ENCODE measurements at regions not wholly inside any gene's neighbourhood (a gene's known extent, or its start where the extent isn't known, plus 50 kb on each side); places are given as distances from the start of the nearest gene placed in this dataset.

DNA sequence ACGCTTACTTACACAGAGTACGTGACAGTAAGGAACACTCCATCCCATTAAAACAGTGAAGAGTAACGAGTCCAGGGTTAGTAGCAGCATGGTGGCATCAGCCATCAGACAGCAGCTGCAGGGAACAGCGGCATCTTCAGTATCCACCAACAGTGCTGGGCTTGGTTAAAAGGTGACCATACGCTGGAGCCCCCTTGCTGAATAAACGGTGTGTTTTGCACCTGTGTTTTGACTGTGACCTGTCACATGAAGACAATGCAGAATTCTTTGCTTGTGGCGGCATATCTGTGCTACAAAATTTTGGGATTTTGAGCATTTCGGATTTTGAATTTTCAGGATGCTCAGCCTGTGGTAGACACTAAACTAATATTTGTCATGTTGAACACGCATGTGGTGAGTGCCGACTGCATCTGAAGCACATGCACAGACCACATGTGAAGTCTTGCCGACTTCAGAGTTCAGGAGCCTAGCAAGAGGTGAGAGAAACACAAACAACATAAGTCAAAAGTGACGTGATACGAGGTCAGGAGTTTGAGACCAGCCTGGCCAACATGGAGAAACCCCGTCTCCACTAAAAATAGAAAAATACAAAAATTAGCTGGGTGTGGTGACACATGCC lies 69.3 kb upstream of the FRMD1 start:
- no peak overlapping the region for H2AK5ac ChIP-seq (ENCODE audit: low read depth, low read length)
- no peaks in the 10 kb centered on the region for H3K9me1 ChIP-seq (ENCODE audit: insufficient read depth, low read length)
- no peak overlapping the region for H3K4me2 ChIP-seq (ENCODE audit: low read depth, low read length)
- 67% methylated on average over 8 of the region's 14 CpGs; no CpG with 5 or more reads in 1 of the 2 experiments for WGBS, 2 experiments (ENCODE audit: extremely low coverage in 2 of 2, insufficient read length in 1 of 2)
- H3K27me3 ChIP-seq (ENCODE audit: control insufficient read depth, insufficient read depth, low read length), result peaks cover 6% of the 10 kb centered on the region; the same call in 1 of the 2 replicates
- H3K36me3 ChIP-seq (ENCODE audit: control insufficient read depth, insufficient read depth, low read length), result no peaks in the 10 kb centered on the region
- H4K8ac ChIP-seq (ENCODE audit: low read depth in 2 of 2, low read length in 2 of 2), result no peak overlapping the region
- TF ChIP-seq, protein P1, sequence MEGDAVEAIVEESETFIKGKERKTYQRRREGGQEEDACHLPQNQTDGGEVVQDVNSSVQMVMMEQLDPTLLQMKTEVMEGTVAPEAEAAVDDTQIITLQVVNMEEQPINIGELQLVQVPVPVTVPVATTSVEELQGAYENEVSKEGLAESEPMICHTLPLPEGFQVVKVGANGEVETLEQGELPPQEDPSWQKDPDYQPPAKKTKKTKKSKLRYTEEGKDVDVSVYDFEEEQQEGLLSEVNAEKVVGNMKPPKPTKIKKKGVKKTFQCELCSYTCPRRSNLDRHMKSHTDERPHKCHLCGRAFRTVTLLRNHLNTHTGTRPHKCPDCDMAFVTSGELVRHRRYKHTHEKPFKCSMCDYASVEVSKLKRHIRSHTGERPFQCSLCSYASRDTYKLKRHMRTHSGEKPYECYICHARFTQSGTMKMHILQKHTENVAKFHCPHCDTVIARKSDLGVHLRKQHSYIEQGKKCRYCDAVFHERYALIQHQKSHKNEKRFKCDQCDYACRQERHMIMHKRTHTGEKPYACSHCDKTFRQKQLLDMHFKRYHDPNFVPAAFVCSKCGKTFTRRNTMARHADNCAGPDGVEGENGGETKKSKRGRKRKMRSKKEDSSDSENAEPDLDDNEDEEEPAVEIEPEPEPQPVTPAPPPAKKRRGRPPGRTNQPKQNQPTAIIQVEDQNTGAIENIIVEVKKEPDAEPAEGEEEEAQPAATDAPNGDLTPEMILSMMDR (conservative IDR thresholded peaks at IDR 0.05; ENCODE audit: low read depth, low read length), result no peak
- TF ChIP-seq MAZ (IDR thresholded peaks at IDR 0.05; ENCODE audit: borderline replicate concordance, low read depth, low read length), result no peak
- TF ChIP-seq, protein P2, sequence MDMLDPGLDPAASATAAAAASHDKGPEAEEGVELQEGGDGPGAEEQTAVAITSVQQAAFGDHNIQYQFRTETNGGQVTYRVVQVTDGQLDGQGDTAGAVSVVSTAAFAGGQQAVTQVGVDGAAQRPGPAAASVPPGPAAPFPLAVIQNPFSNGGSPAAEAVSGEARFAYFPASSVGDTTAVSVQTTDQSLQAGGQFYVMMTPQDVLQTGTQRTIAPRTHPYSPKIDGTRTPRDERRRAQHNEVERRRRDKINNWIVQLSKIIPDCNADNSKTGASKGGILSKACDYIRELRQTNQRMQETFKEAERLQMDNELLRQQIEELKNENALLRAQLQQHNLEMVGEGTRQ (IDR thresholded peaks at IDR 0.05; ENCODE audit: low read depth, low read length), result no peak
- no peak for TF ChIP-seq SMC3 (IDR thresholded peaks at IDR 0.05; ENCODE audit: low read depth, low read length)
- TF ChIP-seq CHD1 (IDR thresholded peaks at IDR 0.05; ENCODE audit: low read depth, low read length), result no peak
- no peak for TF ChIP-seq RFX5 (IDR thresholded peaks at IDR 0.05; ENCODE audit: low read depth, low read length)
- no peak for TF ChIP-seq BHLHE40 (IDR thresholded peaks at IDR 0.05; ENCODE audit: low read depth, low read length)
- TF ChIP-seq FOS (IDR thresholded peaks at IDR 0.05; ENCODE audit: low read depth, low read length), result no peak
- no peak for TF ChIP-seq RCOR1 (IDR thresholded peaks at IDR 0.05; ENCODE audit: insufficient replicate concordance, low read length)
- TF ChIP-seq, protein P3, sequence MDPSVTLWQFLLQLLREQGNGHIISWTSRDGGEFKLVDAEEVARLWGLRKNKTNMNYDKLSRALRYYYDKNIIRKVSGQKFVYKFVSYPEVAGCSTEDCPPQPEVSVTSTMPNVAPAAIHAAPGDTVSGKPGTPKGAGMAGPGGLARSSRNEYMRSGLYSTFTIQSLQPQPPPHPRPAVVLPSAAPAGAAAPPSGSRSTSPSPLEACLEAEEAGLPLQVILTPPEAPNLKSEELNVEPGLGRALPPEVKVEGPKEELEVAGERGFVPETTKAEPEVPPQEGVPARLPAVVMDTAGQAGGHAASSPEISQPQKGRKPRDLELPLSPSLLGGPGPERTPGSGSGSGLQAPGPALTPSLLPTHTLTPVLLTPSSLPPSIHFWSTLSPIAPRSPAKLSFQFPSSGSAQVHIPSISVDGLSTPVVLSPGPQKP (IDR thresholded peaks at IDR 0.05; ENCODE audit: borderline replicate concordance, low read depth, low read length), result no peak
- no TSS peak for BruUV-seq (replicated peaks)
- no peaks in the 10 kb centered on the region for H3K79me1 ChIP-seq (ENCODE audit: low read depth in 1 of 2, low read length in 2 of 2)
- H3K27ac ChIP-seq (ENCODE audit: insufficient read depth, low read length), result no peak overlapping the region
- no peaks in the 10 kb centered on the region for H3K4me1 ChIP-seq (ENCODE audit: control insufficient read depth, insufficient read depth, low read length)
- DNase-seq (no peak), ATAC-seq (ENCODE audit: low read depth) (no peak)
- H2BK20ac ChIP-seq (ENCODE audit: low read depth, low read length), result no peak overlapping the region
- no peak overlapping the region for H4K5ac ChIP-seq (ENCODE audit: low read depth, low read length)
- H2BK15ac ChIP-seq (ENCODE audit: low read depth, low read length), result no peak overlapping the region
- no peak overlapping the region for H3K56ac ChIP-seq (ENCODE audit: extremely low read depth, insufficient read depth, low read length)
- no peak overlapping the region for H3K14ac ChIP-seq (replicated peaks; ENCODE audit: low read depth, low read length)
- H2AFZ ChIP-seq (replicated peaks; ENCODE audit: low read length, poor library complexity), result no peak overlapping the region
- no peak overlapping the region for H3K23ac ChIP-seq (ENCODE audit: low read depth, low read length)
- in situ Hi-C loops (cut with MboI; ENCODE audit: low sequenced_read_pairs) (no loop called here), intact Hi-C loops (cut with micrococcal nuclease) (no loop called here), dilution Hi-C loops (cut with HindIII; ENCODE audit: low sequenced_read_pairs, unreplicated experiment) (no loop called here)
- H2BK5ac ChIP-seq (ENCODE audit: low read depth, low read length, poor library complexity, severe bottlenecking), result no peak overlapping the region
- no peak overlapping the region for H3K18ac ChIP-seq (ENCODE audit: low read depth, low read length)
- H2BK120ac ChIP-seq (ENCODE audit: low read depth, low read length), result no peak overlapping the region
- H2AK9ac ChIP-seq (replicated peaks; ENCODE audit: low read depth, low read length, poor library complexity), result no peak overlapping the region
- no peaks in the 10 kb centered on the region for H3K9me3 ChIP-seq (ENCODE audit: control insufficient read depth, insufficient read depth, low read length)
- H4K91ac ChIP-seq (ENCODE audit: insufficient read depth, low read depth, low read length), result no peak overlapping the region
- no peak overlapping the region for H3K4me3 ChIP-seq (ENCODE audit: insufficient read depth, low read depth, low read length)
- H3K9ac ChIP-seq (ENCODE audit: low read depth, low read length), result no peak overlapping the region
- POLR2A ChIA-PET (ENCODE audit: unreplicated experiment), result no interaction called here
- CTCF ChIA-PET, result no interaction called here
- H3K4ac ChIP-seq (ENCODE audit: low read depth, low read length), result no peak overlapping the region
- no peaks in the 10 kb centered on the region for H4K20me1 ChIP-seq (ENCODE audit: insufficient read depth, low read length)

All from IMR-90 (cell line).